Endothelial cell of umbilical vein (primary cell): ENCODE measurements at regions not wholly inside any gene's neighbourhood (a gene's known extent, or its start where the extent isn't known, plus 50 kb on each side); places are given as distances from the start of the nearest gene placed in this dataset.

ENCODE experiments used
- BruUV-seq: library from RNA; stranded (reverse); fragments of 400-500 nt; replicated peaks from 2 replicates; lab custom pipeline; 2021; lab: Mats Ljungman, UMichigan
- CTCF ChIA-PET: fragments of 300-600, 350-600 bp; sonication (Branson Sonifier 250); formaldehyde crosslinking; loops from one replicate; lab custom pipeline; 2021; ENCODE audit warnings: antibody characterized with exemption, inconsistent platforms; lab: Charles Lee
- POLR2A ChIA-PET: fragments of 300-600, 350-600 bp; sonication (Branson Sonifier 250); formaldehyde crosslinking; loops from one replicate; lab custom pipeline; 2021; ENCODE audit warnings: antibody characterized with exemption, inconsistent platforms; lab: Charles Lee
- DNase-seq: peaks from one replicate; pipeline ENCODE4 v3.0.0-alpha.2; 2011; ENCODE audit warnings: low read depth, low spot score
- FAIRE-seq: peaks from 2 replicates; lab custom pipeline; 2011; peaks lifted over from hg19 to GRCh38; lab: Jason Lieb, UNC
- H2AFZ ChIP-seq: 2 replicates; pipeline ENCODE4 v1.6.0; 2012; ENCODE audit warnings: low read depth, low read length, control low read depth, inconsistent platforms
- H3K27ac ChIP-seq: 2 replicates; pipeline ENCODE4 v1.5.1; 2011; ENCODE audit warnings: low read depth, mild to moderate bottlenecking, control low read depth, low read length, moderate library complexity; ENCODE audit not compliant: insufficient read depth
- H3K27me3 ChIP-seq, 2 experiments: 2 replicates each; pipeline versions ENCODE4 v1.6.0 to v1.6.1; 2011; ENCODE audit warnings: low read length in 2 of 2, mixed read lengths in 1 of 2; ENCODE audit not compliant: control insufficient read depth in 2 of 2, insufficient read depth in 2 of 2
- H3K36me3 ChIP-seq, 2 experiments: 2 replicates in 1 of 2; 3 replicates in 1 of 2; pipeline ENCODE4 v1.5.1; 2011; ENCODE audit warnings: low read length in 2 of 2, mild to moderate bottlenecking in 1 of 2, moderate library complexity in 1 of 2; ENCODE audit not compliant: control insufficient read depth in 2 of 2, insufficient read depth in 2 of 2; ENCODE audit errors: extremely low read depth in 1 of 2
- H3K4me1 ChIP-seq: 3 replicates; pipeline ENCODE4 v1.5.1; 2011; ENCODE audit warnings: mild to moderate bottlenecking, low read length; ENCODE audit not compliant: control insufficient read depth, insufficient read depth; ENCODE audit errors: extremely low read depth
- H3K4me2 ChIP-seq: 2 replicates; pipeline ENCODE4 v1.6.1; 2011; ENCODE audit warnings: low read length, control low read depth, mixed read lengths; ENCODE audit not compliant: insufficient read depth
- H3K4me3 ChIP-seq, 3 experiments: fragments of 200-600 bp in 1 of 3; sonication (generic), shearing (Covaris generic) in 1 of 3; replicated peaks in 1 of 3; 2 replicates each; pipeline ENCODE4 v1.5.1; 2011 to 2016; ENCODE audit warnings: control low read depth in 3 of 3, low read length in 3 of 3, mild to moderate bottlenecking in 2 of 3, inconsistent platforms in 1 of 3, low read depth in 1 of 3, moderate library complexity in 1 of 3; ENCODE audit not compliant: insufficient read depth in 1 of 3
- H3K79me2 ChIP-seq: 2 replicates; pipeline ENCODE4 v1.6.0; 2012; ENCODE audit warnings: low read length, inconsistent platforms; ENCODE audit not compliant: control insufficient read depth, insufficient read depth
- H3K9ac ChIP-seq: replicated peaks from 2 replicates; pipeline ENCODE3; 2011; ENCODE audit warnings: low read length, control low read depth; ENCODE audit not compliant: insufficient read depth; ENCODE audit errors: extremely low read depth
- H3K9me1 ChIP-seq: replicated peaks from 3 replicates; pipeline ENCODE4 v1.6.0; 2011; ENCODE audit warnings: mild to moderate bottlenecking, low read length; ENCODE audit not compliant: control insufficient read depth, insufficient read depth; ENCODE audit errors: extremely low read depth
- H3K9me3 ChIP-seq: replicated peaks from 2 replicates; pipeline ENCODE4 v1.5.1; 2012; ENCODE audit warnings: low read length, inconsistent platforms; ENCODE audit not compliant: control insufficient read depth, insufficient read depth
- H4K20me1 ChIP-seq: replicated peaks from 2 replicates; pipeline ENCODE3; 2011; ENCODE audit warnings: mild to moderate bottlenecking, low read length; ENCODE audit not compliant: control insufficient read depth, insufficient read depth; ENCODE audit errors: extremely low read depth
- EZH2 ChIP-seq: IDR thresholded peaks from 2 replicates; pipeline ENCODE4 v1.6.1; 2012; ENCODE audit warnings: borderline replicate concordance, low read depth, mild to moderate bottlenecking, moderate library complexity, low read length, inconsistent platforms; ENCODE audit not compliant: severe bottlenecking
- FOS ChIP-seq: IDR thresholded peaks from 2 replicates; pipeline ENCODE4 v1.6.1; 2011; ENCODE audit warnings: mild to moderate bottlenecking, low read length, moderate library complexity, borderline replicate concordance; ENCODE audit not compliant: insufficient read depth
- GATA2 ChIP-seq: IDR thresholded peaks from 2 replicates; pipeline ENCODE4 v1.7.0; 2011; ENCODE audit warnings: low read depth, mild to moderate bottlenecking, moderate library complexity, mixed read lengths, low read length; ENCODE audit not compliant: insufficient read length, insufficient read depth
- JUN ChIP-seq: IDR thresholded peaks from 2 replicates; pipeline ENCODE4 v1.6.1; 2011; ENCODE audit warnings: borderline replicate concordance, low read depth; ENCODE audit not compliant: insufficient read length, insufficient read depth
- MYC ChIP-seq: IDR thresholded peaks from one replicate; pipeline ENCODE4 v1.6.1; 2011; ENCODE audit warnings: mild to moderate bottlenecking, low read depth, low read length
- POLR2A ChIP-seq: IDR thresholded peaks from 2 replicates; pipeline ENCODE4 v1.6.1; 2012; ENCODE audit warnings: low read depth, mild to moderate bottlenecking, control low read depth, low read length
- POLR2AphosphoS5 ChIP-seq: IDR thresholded peaks from 2 replicates; pipeline ENCODE4 v1.6.1; 2012; ENCODE audit warnings: low read depth, mild to moderate bottlenecking, control low read depth, low read length, moderate library complexity; ENCODE audit not compliant: insufficient read depth
- dilution Hi-C: fragments of 300-500 bp; cut with MboI; formaldehyde crosslinking; loops from one replicate; pipeline ENCODE4 v1.15.0; 2019; ENCODE audit warnings: low sequenced_read_pairs; ENCODE audit not compliant: extremely low pct_ligation_motif_present
- intact Hi-C: fragments of 100-400 bp; cut with micrococcal nuclease; formaldehyde crosslinking; loops from one replicate; pipeline ENCODE4 v1.10.0; 2022
- TF ChIP-seq, protein P1 (sequence below): IDR thresholded peaks from 2 replicates; pipeline ENCODE4 v1.6.1; 2011; ENCODE audit not compliant: insufficient read depth, insufficient read length
- TF ChIP-seq, protein P2 (sequence below), 2 donors: IDR thresholded peaks; 1 replicate in 1 of 2; 2 replicates in 1 of 2; pipeline ENCODE4 v1.5.1; 2011; ENCODE audit warnings: low read length in 2 of 2, mild to moderate bottlenecking in 2 of 2, moderate library complexity in 2 of 2, control low read depth in 1 of 2, inconsistent platforms in 1 of 2, low read depth in 1 of 2; ENCODE audit not compliant: insufficient read depth in 1 of 2; ENCODE audit errors: extremely low read depth in 1 of 2

DNA sequence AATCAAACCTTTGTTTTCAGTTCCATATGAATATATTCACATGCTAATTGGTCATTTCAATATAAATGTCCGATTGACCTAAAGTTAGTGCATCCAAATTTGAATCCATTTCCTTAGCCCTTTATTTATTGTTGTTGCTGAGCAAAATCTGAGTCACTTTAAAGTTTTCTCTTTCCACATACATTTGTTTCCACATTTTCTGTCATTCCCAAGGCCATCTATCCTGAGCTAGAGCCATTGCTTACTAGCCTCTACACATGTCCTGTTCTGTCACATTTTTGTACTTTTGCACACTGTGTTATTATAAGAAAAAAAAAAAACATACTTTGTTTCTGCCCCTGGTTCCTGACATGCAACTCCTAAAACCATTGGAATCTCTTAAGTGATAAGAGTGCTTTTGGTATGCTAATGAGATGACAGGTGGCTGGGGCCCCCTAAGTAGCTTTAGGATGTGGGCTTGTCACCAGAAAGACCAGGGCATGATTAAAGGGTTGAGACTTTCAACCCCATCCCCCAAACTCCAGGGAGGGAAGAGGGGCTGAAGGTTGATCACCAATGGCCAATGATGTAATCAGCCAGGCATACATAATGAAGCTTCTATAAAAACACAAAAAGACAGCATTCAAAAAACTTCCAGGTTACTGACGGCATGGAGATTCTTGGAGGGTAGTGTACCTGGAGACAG lies 353.3 kb upstream of the MAGEB16 start:
- CTCF ChIA-PET: no interaction called here
- POLR2A ChIA-PET: no interaction called here
- dilution Hi-C loops: no loop called here
- Histone ChIP-seq H3K27ac (no peak overlapping the region), H3K36me3 (no peaks in the 10 kb centered on the region), H2AFZ (no peak overlapping the region), H4K20me1 (no peaks in the 10 kb centered on the region), H3K9me3 (no peaks in the 10 kb centered on the region), H3K4me2 (no peak overlapping the region), H3K4me1 (no peaks in the 10 kb centered on the region), H3K9me1 (no peaks in the 10 kb centered on the region), H3K27me3 (no peaks in the 10 kb centered on the region), H3K9ac (no peak overlapping the region), H3K79me2 (no peaks in the 10 kb centered on the region), H3K4me3 (no peak overlapping the region)
- DNase-seq (no peak), FAIRE-seq (no peak)
- intact Hi-C loops: no loop called here
- no peak for TF ChIP-seq FOS
- TF ChIP-seq EZH2: no peak
- no peak for TF ChIP-seq MYC
- TF ChIP-seq GATA2: no peak
- TF ChIP-seq POLR2AphosphoS5: no peak
- TF ChIP-seq, protein P1, sequence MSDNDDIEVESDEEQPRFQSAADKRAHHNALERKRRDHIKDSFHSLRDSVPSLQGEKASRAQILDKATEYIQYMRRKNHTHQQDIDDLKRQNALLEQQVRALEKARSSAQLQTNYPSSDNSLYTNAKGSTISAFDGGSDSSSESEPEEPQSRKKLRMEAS: no peak
- no peak for TF ChIP-seq JUN
- TF ChIP-seq, protein P2, sequence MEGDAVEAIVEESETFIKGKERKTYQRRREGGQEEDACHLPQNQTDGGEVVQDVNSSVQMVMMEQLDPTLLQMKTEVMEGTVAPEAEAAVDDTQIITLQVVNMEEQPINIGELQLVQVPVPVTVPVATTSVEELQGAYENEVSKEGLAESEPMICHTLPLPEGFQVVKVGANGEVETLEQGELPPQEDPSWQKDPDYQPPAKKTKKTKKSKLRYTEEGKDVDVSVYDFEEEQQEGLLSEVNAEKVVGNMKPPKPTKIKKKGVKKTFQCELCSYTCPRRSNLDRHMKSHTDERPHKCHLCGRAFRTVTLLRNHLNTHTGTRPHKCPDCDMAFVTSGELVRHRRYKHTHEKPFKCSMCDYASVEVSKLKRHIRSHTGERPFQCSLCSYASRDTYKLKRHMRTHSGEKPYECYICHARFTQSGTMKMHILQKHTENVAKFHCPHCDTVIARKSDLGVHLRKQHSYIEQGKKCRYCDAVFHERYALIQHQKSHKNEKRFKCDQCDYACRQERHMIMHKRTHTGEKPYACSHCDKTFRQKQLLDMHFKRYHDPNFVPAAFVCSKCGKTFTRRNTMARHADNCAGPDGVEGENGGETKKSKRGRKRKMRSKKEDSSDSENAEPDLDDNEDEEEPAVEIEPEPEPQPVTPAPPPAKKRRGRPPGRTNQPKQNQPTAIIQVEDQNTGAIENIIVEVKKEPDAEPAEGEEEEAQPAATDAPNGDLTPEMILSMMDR (IDR thresholded peaks at IDR 0.05; ENCODE audit: extremely low read depth in 1 of 2, insufficient read depth in 1 of 2, low read depth in 1 of 2, low read length in 2 of 2): no peak
- no peak for TF ChIP-seq POLR2A
- BruUV-seq: no TSS peak
